HCT116 (cell line): ENCODE measurements at regions not wholly inside any gene's neighbourhood (a gene's known extent, or its start where the extent isn't known, plus 50 kb on each side); places are given as distances from the start of the nearest gene placed in this dataset.

Source experiments
- ATAC-seq: fragments of 200-7000 bp; cut with Tn5 transposase; 2 replicates; pipeline ENCODE4 v1.9.1; 2020; ENCODE audit warnings: mild to moderate bottlenecking, moderate library complexity
- BruUV-seq: library from RNA; stranded (reverse); fragments of 400-500 nt; replicated peaks from 2 replicates; lab custom pipeline; 2021; lab: Mats Ljungman, UMichigan
- CTCF ChIA-PET: fragments of 300-600 bp; sonication (Branson Sonifier 250); formaldehyde crosslinking; loops from one replicate; lab custom pipeline; 2021; ENCODE audit warnings: antibody characterized with exemption; lab: Charles Lee
- POLR2A ChIA-PET: fragments of 300-600, 350-600 bp; sonication (Branson Sonifier 250); formaldehyde crosslinking; loops from one replicate; lab custom pipeline; 2021; ENCODE audit warnings: antibody characterized with exemption; lab: Charles Lee
- RAD21 ChIA-PET, 2 experiments: fragments of 300-600 bp; sonication (Branson Sonifier 250); formaldehyde crosslinking; loops; one replicate each; lab custom pipeline; 2023; ENCODE audit warnings: low total read pairs in 2 of 2; ENCODE audit not compliant: uncharacterized antibody in 2 of 2, unreplicated experiment in 2 of 2, low non-redundant PET in 1 of 2; lab: Charles Lee
- DNase-seq: peaks from one replicate; pipeline ENCODE4 v3.0.0-alpha.2; 2010; ENCODE audit warnings: low read depth, low spot score
- H2AFZ ChIP-seq: fragments of 200-600 bp; shearing (Covaris generic), sonication (generic); 2 replicates; pipeline ENCODE4 v1.6.1; 2017; ENCODE audit warnings: low read depth, mixed run types, mixed read lengths, antibody characterized with exemption, low read length; ENCODE audit not compliant: poor library complexity, severe bottlenecking
- H3K27ac ChIP-seq: 2 replicates; pipeline ENCODE4 v1.5.1; 2012; ENCODE audit warnings: low read depth, low read length
- H3K27me3 ChIP-seq: fragments of 200-600 bp; sonication (generic); 2 replicates; pipeline ENCODE4 v1.6.1; 2016; ENCODE audit warnings: mixed run types, low read length, mixed read lengths; ENCODE audit not compliant: insufficient read depth
- H3K36me3 ChIP-seq, 2 experiments: fragments of 200-500 bp in 1 of 2; fragments of 200-600 bp in 1 of 2; sonication (Bioruptor generic) in 1 of 2; sonication (generic) in 1 of 2; 2 replicates each; pipeline versions ENCODE4 v1.5.1 to v1.6.1; 2014 to 2016; ENCODE audit warnings: low read length in 2 of 2, inconsistent platforms in 1 of 2, mixed read lengths in 1 of 2, mixed run types in 1 of 2; ENCODE audit not compliant: insufficient read depth in 2 of 2, control insufficient read depth in 1 of 2
- H3K4me1 ChIP-seq, 2 experiments: fragments of 200-600 bp in 1 of 2; sonication (generic) in 1 of 2; 2 replicates each; pipeline versions ENCODE4 v1.5.1 to v1.6.1; 2012 to 2017; ENCODE audit warnings: low read length in 2 of 2, inconsistent platforms in 1 of 2, mild to moderate bottlenecking in 1 of 2, mixed read lengths in 1 of 2, mixed run types in 1 of 2, moderate library complexity in 1 of 2; ENCODE audit not compliant: insufficient read depth in 2 of 2, control insufficient read depth in 1 of 2
- H3K4me2 ChIP-seq: fragments of 200-600 bp; sonication (generic); 2 replicates; pipeline ENCODE4 v1.6.1; 2017; ENCODE audit warnings: mixed run types, low read length, mixed read lengths
- H3K4me3 ChIP-seq, 2 experiments: fragments of 200-600 bp in 1 of 2; sonication (generic) in 1 of 2; replicated peaks in 1 of 2; 2 replicates each; pipeline ENCODE4 v1.5.1; 2011 to 2016; ENCODE audit warnings: low read length in 2 of 2, control low read depth in 1 of 2, low read depth in 1 of 2, mild to moderate bottlenecking in 1 of 2, mixed read lengths in 1 of 2, mixed run types in 1 of 2
- H3K79me2 ChIP-seq: fragments of 200-600 bp; sonication (generic); 2 replicates; pipeline ENCODE4 v1.6.1; 2017; ENCODE audit warnings: mild to moderate bottlenecking, mixed run types, low read length, moderate library complexity, mixed read lengths; ENCODE audit not compliant: insufficient read depth
- H3K9ac ChIP-seq: fragments of 200-600 bp; sonication (generic); 2 replicates; pipeline ENCODE4 v1.6.1; 2016; ENCODE audit warnings: low read length, mixed read lengths
- H3K9me2 ChIP-seq: fragments of 200-600 bp; sonication (generic), shearing (Covaris generic); 2 replicates; pipeline ENCODE4 v1.6.1; 2017; ENCODE audit warnings: mixed run types, mild to moderate bottlenecking, moderate library complexity; ENCODE audit not compliant: insufficient read depth
- H3K9me3 ChIP-seq, 2 experiments: fragments of 200-500 bp in 1 of 2; fragments of 200-600 bp in 1 of 2; sonication (Bioruptor generic) in 1 of 2; sonication (generic) in 1 of 2; 2 replicates each; pipeline ENCODE4 v1.6.1; 2014 to 2017; ENCODE audit warnings: low read length in 2 of 2, mixed read lengths in 2 of 2, inconsistent platforms in 1 of 2, low read depth in 1 of 2, mild to moderate bottlenecking in 1 of 2, mixed run types in 1 of 2, moderate library complexity in 1 of 2; ENCODE audit not compliant: control insufficient read depth in 1 of 2, insufficient read depth in 1 of 2
- H4K20me1 ChIP-seq: fragments of 200-600 bp; sonication (generic), shearing (Covaris generic); 2 replicates; pipeline ENCODE4 v1.6.1; 2017; ENCODE audit warnings: mixed run types, mild to moderate bottlenecking, moderate library complexity; ENCODE audit not compliant: insufficient read depth
- CBX3 ChIP-seq: IDR thresholded peaks from 2 replicates; pipeline ENCODE4 v1.6.1; 2012; ENCODE audit warnings: low read depth
- CEBPB ChIP-seq: IDR thresholded peaks from 2 replicates; pipeline ENCODE4 v1.6.1; 2012; ENCODE audit warnings: low read depth
- EGR1 ChIP-seq: IDR thresholded peaks from 2 replicates; pipeline ENCODE4 v1.6.1; 2012; ENCODE audit warnings: low read depth
- ELF1 ChIP-seq: IDR thresholded peaks from 2 replicates; pipeline ENCODE4 v1.6.1; 2012; ENCODE audit warnings: low read depth, borderline replicate concordance
- EZH2 ChIP-seq: fragments of 200-600 bp; sonication (generic); IDR thresholded peaks from 2 replicates; pipeline ENCODE4 v1.6.1; 2017; ENCODE audit warnings: antibody characterized with exemption, mixed run types
- EZH2phosphoT487 ChIP-seq: fragments of 200-600 bp; IDR thresholded peaks from 2 replicates; pipeline ENCODE4 v1.6.1; 2018; ENCODE audit warnings: antibody characterized with exemption, borderline replicate concordance
- FOSL1 ChIP-seq: IDR thresholded peaks from 2 replicates; pipeline ENCODE4 v1.6.1; 2012; ENCODE audit warnings: low read depth
- POLR2A ChIP-seq: IDR thresholded peaks from 2 replicates; pipeline ENCODE4 v1.7.0; 2011; ENCODE audit warnings: borderline replicate concordance; ENCODE audit not compliant: insufficient read depth, insufficient read length; ENCODE audit errors: extremely low read depth
- POLR2AphosphoS5 ChIP-seq: IDR thresholded peaks from 2 replicates; pipeline ENCODE4 v1.6.1; 2011; ENCODE audit warnings: mild to moderate bottlenecking, low read depth, low read length, moderate library complexity
- REST ChIP-seq: IDR thresholded peaks from 2 replicates; pipeline ENCODE4 v1.6.1; 2012; ENCODE audit warnings: low read depth
- SIN3A ChIP-seq: IDR thresholded peaks from 2 replicates; pipeline ENCODE4 v1.6.1; 2012; ENCODE audit warnings: low read depth
- SRF ChIP-seq: IDR thresholded peaks from 2 replicates; pipeline ENCODE4 v1.6.1; 2012; ENCODE audit warnings: low read depth
- TCF7L2 ChIP-seq: IDR thresholded peaks from 2 replicates; pipeline ENCODE4 v1.7.0; 2011; ENCODE audit warnings: borderline replicate concordance, inconsistent platforms; ENCODE audit not compliant: insufficient read depth, insufficient read length; ENCODE audit errors: extremely low read depth
- YY1 ChIP-seq: IDR thresholded peaks from 2 replicates; pipeline ENCODE4 v1.6.1; 2011; ENCODE audit warnings: low read length, low read depth, moderate library complexity, mild to moderate bottlenecking; ENCODE audit not compliant: insufficient replicate concordance; ENCODE audit errors: extremely low read depth
- ZBTB33 ChIP-seq: IDR thresholded peaks from 2 replicates; pipeline ENCODE4 v1.6.1; 2011; ENCODE audit warnings: mild to moderate bottlenecking, low read length, moderate library complexity; ENCODE audit not compliant: insufficient replicate concordance; ENCODE audit errors: extremely low read depth
- ZFX ChIP-seq: fragments of 450-650 bp; IDR thresholded peaks from 2 replicates; pipeline ENCODE4 v1.6.1; 2017
- ZNF274 ChIP-seq: fragments of 200-500 bp; sonication (Bioruptor generic); IDR thresholded peaks from 2 replicates; pipeline ENCODE4 v1.6.1; 2014; ENCODE audit warnings: mild to moderate bottlenecking, low read depth, low read length, inconsistent platforms
- intact Hi-C: fragments of 100-400 bp; cut with micrococcal nuclease; formaldehyde crosslinking; loops from 2 replicates; pipeline ENCODE4 v1.10.0; 2022
- TF ChIP-seq, protein P1 (sequence below), 3 experiments: fragments of 200-600 bp in 1 of 3; sonication (generic) in 1 of 3; IDR thresholded peaks in 2 of 3; conservative IDR thresholded peaks in 1 of 3; 2 replicates each; pipeline ENCODE4 v1.5.1; 2012 to 2017; ENCODE audit warnings: low read depth in 2 of 3, low read length in 2 of 3, antibody characterized with exemption in 1 of 3, borderline replicate concordance in 1 of 3, control low read depth in 1 of 3, mild to moderate bottlenecking in 1 of 3, mixed read lengths in 1 of 3, mixed run types in 1 of 3, moderate library complexity in 1 of 3; ENCODE audit not compliant: insufficient read depth in 1 of 3
- TF ChIP-seq, protein P2 (sequence below): IDR thresholded peaks from 2 replicates; pipeline ENCODE4 v1.6.1; 2012

DNA sequence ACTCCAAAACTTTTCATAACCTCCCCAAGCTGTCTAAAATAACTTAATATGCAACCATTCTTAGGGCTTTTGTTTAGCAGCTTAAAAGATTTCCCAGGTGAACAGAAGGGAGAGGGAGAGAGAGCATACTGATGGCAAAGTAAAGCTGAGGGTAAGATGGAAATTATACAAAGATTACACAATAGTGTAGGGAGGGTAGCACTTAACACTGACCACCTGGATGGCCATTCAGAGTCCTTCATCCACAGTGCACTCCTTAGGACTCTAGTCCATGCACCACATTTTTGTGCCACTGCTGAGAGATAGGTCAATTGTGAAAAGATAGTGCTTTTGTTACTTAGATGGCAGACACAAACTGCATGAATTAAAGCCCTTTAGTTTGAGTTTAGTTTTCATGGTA, 574.6 kb downstream of the LMO4 start:
- H2AFZ ChIP-seq = no peak overlapping the region
- TF ChIP-seq ZNF274 = no peak
- TF ChIP-seq POLR2AphosphoS5 = no peak
- TF ChIP-seq CEBPB = no peak
- TF ChIP-seq, protein P1, sequence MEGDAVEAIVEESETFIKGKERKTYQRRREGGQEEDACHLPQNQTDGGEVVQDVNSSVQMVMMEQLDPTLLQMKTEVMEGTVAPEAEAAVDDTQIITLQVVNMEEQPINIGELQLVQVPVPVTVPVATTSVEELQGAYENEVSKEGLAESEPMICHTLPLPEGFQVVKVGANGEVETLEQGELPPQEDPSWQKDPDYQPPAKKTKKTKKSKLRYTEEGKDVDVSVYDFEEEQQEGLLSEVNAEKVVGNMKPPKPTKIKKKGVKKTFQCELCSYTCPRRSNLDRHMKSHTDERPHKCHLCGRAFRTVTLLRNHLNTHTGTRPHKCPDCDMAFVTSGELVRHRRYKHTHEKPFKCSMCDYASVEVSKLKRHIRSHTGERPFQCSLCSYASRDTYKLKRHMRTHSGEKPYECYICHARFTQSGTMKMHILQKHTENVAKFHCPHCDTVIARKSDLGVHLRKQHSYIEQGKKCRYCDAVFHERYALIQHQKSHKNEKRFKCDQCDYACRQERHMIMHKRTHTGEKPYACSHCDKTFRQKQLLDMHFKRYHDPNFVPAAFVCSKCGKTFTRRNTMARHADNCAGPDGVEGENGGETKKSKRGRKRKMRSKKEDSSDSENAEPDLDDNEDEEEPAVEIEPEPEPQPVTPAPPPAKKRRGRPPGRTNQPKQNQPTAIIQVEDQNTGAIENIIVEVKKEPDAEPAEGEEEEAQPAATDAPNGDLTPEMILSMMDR (IDR thresholded peaks at IDR 0.05 in 2 of 3, conservative IDR thresholded peaks at IDR 0.05 in 1 of 3; ENCODE audit: borderline replicate concordance in 1 of 3, insufficient read depth in 1 of 3, low read depth in 2 of 3, low read length in 2 of 3) = no peak
- TF ChIP-seq EZH2 = no peak
- TF ChIP-seq FOSL1 = no peak
- no peak for TF ChIP-seq POLR2A
- TF ChIP-seq TCF7L2 = no peak
- TF ChIP-seq YY1 = no peak
- no peak for TF ChIP-seq ELF1
- TF ChIP-seq ZBTB33 = no peak
- no peak for TF ChIP-seq ZFX
- no peak for TF ChIP-seq REST
- no peak for TF ChIP-seq SRF
- TF ChIP-seq, protein P2, sequence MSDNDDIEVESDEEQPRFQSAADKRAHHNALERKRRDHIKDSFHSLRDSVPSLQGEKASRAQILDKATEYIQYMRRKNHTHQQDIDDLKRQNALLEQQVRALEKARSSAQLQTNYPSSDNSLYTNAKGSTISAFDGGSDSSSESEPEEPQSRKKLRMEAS = no peak
- no peak for TF ChIP-seq CBX3
- no peak for TF ChIP-seq SIN3A
- TF ChIP-seq EZH2phosphoT487 = no peak
- TF ChIP-seq EGR1 = no peak
- intact Hi-C loops = no loop called here
- ChIA-PET CTCF (no interaction called here), RAD21 (no interaction called here), POLR2A (no interaction called here)
- no peaks in the 10 kb centered on the region for H3K36me3 ChIP-seq
- ATAC-seq (no peak), DNase-seq (no peak)
- no peaks in the 10 kb centered on the region for H3K9me2 ChIP-seq
- H3K27ac ChIP-seq = no peak overlapping the region
- H3K27me3 ChIP-seq = no peaks in the 10 kb centered on the region
- no peaks in the 10 kb centered on the region for H3K9me3 ChIP-seq
- BruUV-seq = no TSS peak
- no peak overlapping the region for H3K4me3 ChIP-seq
- no peaks in the 10 kb centered on the region for H3K4me1 ChIP-seq
- no peaks in the 10 kb centered on the region for H3K79me2 ChIP-seq
- H3K9ac ChIP-seq = no peak overlapping the region
- H4K20me1 ChIP-seq = no peaks in the 10 kb centered on the region
- no peak overlapping the region for H3K4me2 ChIP-seq
